ENCODE measurements at regions not wholly inside any gene's neighbourhood (a gene's known extent, or its start where the extent isn't known, plus 50 kb on each side); places are given as distances from the start of the nearest gene placed in this dataset.

GRCh38 chr1:184283999-184284398 is 102.8 kb upstream of the C1orf21 start:
- Histone ChIP-seq H3K4me1 (ENCODE audit: insufficient read depth, low read length) (no peaks in the 10 kb centered on the region), H3K4me2 (ENCODE audit: insufficient read depth, low read length) (no peak overlapping the region), H3K4me3 (ENCODE audit: low read depth in 1 of 2, low read length in 2 of 2) (no peak overlapping the region), H4K20me1 (ENCODE audit: insufficient read depth, low read length) (no peaks in the 10 kb centered on the region), H3K36me3 (ENCODE audit: insufficient read depth, low read length) (no peaks in the 10 kb centered on the region), H3K9ac (ENCODE audit: low read depth, low read length) (no peak overlapping the region), H3K79me2 (ENCODE audit: insufficient read depth, low read length) (no peaks in the 10 kb centered on the region), H2AFZ (ENCODE audit: low read depth, low read length) (no peak overlapping the region), H3K9me3 (ENCODE audit: insufficient read depth, low read length, severe bottlenecking) (peaks cover 14% of the 10 kb centered on the region), H3K27ac (ENCODE audit: low read length) (no peak overlapping the region), H3K27me3 (ENCODE audit: insufficient read depth, low read length, poor library complexity) (no peaks in the 10 kb centered on the region)
- ATAC-seq (ENCODE audit: insufficient read depth, low read depth) = no peak
- TF ChIP-seq EZH2 (IDR thresholded peaks at IDR 0.05; ENCODE audit: borderline replicate concordance, low read depth, low read length, severe bottlenecking) = no peak
- no peak for TF ChIP-seq CTCF (IDR thresholded peaks at IDR 0.05; ENCODE audit: borderline replicate concordance, extremely low read depth, low read length, poor library complexity, severe bottlenecking)
- DNase-seq = no peak

GRCh38 chr1:184284900-184285299 is 101.9 kb upstream of the C1orf21 start:
- no peak overlapping the region for H3K4me2 ChIP-seq (ENCODE audit: insufficient read depth, low read length)
- TF ChIP-seq EZH2 (IDR thresholded peaks at IDR 0.05; ENCODE audit: borderline replicate concordance, low read depth, low read length, severe bottlenecking) = no peak
- TF ChIP-seq CTCF (IDR thresholded peaks at IDR 0.05; ENCODE audit: borderline replicate concordance, extremely low read depth, low read length, poor library complexity, severe bottlenecking) = no peak

GRCh38 chr1:184285401-184286087 is 101.3 kb upstream of the C1orf21 start:
- H3K79me2 ChIP-seq (ENCODE audit: insufficient read depth, low read length) = no peaks in the 10 kb centered on the region
- no peak for DNase-seq
- H3K9me3 ChIP-seq (ENCODE audit: insufficient read depth, low read length, severe bottlenecking) = peaks cover 29% of the 10 kb centered on the region
- no peaks in the 10 kb centered on the region for H3K27me3 ChIP-seq (ENCODE audit: insufficient read depth, low read length, poor library complexity)
- H3K4me3 ChIP-seq (ENCODE audit: low read depth in 1 of 2, low read length in 2 of 2) = no peak overlapping the region
- no peaks in the 10 kb centered on the region for H3K36me3 ChIP-seq (ENCODE audit: insufficient read depth, low read length)
- TF ChIP-seq CTCF (IDR thresholded peaks at IDR 0.05; ENCODE audit: borderline replicate concordance, extremely low read depth, low read length, poor library complexity, severe bottlenecking) (no peak), EZH2 (IDR thresholded peaks at IDR 0.05; ENCODE audit: borderline replicate concordance, low read depth, low read length, severe bottlenecking) (no peak)
- no peak overlapping the region for H3K4me2 ChIP-seq (ENCODE audit: insufficient read depth, low read length)
- no peaks in the 10 kb centered on the region for H3K4me1 ChIP-seq (ENCODE audit: insufficient read depth, low read length)
- H2AFZ ChIP-seq (ENCODE audit: low read depth, low read length) = no peak overlapping the region
- no peak for ATAC-seq (ENCODE audit: insufficient read depth, low read depth)
- no peak overlapping the region for H3K9ac ChIP-seq (ENCODE audit: low read depth, low read length)
- H4K20me1 ChIP-seq (ENCODE audit: insufficient read depth, low read length) = no peaks in the 10 kb centered on the region
- H3K27ac ChIP-seq (ENCODE audit: low read length) = no peak overlapping the region

More at GRCh38 chr1:184284900-184285299, 101.9 kb upstream of the C1orf21 start:
- H3K9me3 ChIP-seq (ENCODE audit: insufficient read depth, low read length, severe bottlenecking) = peaks cover 22% of the 10 kb centered on the region
- no peak overlapping the region for H3K4me3 ChIP-seq (ENCODE audit: low read depth in 1 of 2, low read length in 2 of 2)
- H3K4me1 ChIP-seq (ENCODE audit: insufficient read depth, low read length) = no peaks in the 10 kb centered on the region
- no peak overlapping the region for H2AFZ ChIP-seq (ENCODE audit: low read depth, low read length)
- no peaks in the 10 kb centered on the region for H3K27me3 ChIP-seq (ENCODE audit: insufficient read depth, low read length, poor library complexity)
- no peaks in the 10 kb centered on the region for H3K36me3 ChIP-seq (ENCODE audit: insufficient read depth, low read length)
- no peaks in the 10 kb centered on the region for H3K79me2 ChIP-seq (ENCODE audit: insufficient read depth, low read length)
- ATAC-seq (ENCODE audit: insufficient read depth, low read depth) (no peak), DNase-seq (no peak)
- no peak overlapping the region for H3K27ac ChIP-seq (ENCODE audit: low read length)
- no peak overlapping the region for H3K9ac ChIP-seq (ENCODE audit: low read depth, low read length)
- H4K20me1 ChIP-seq (ENCODE audit: insufficient read depth, low read length) = no peaks in the 10 kb centered on the region
